GM12878 (cell line): ENCODE measurements at regions not wholly inside any gene's neighbourhood (a gene's known extent, or its start where the extent isn't known, plus 50 kb on each side); places are given as distances from the start of the nearest gene placed in this dataset.

Experiments
- ATAC-seq: fragments of 200-7000 bp; cut with Tn5 transposase; 3 replicates; pipeline ENCODE4 v1.9.1; 2020; ENCODE audit warnings: mild to moderate bottlenecking, moderate library complexity
- BruUV-seq: library from RNA; stranded (reverse); fragments of 400-500 nt; replicated peaks from 2 replicates; lab custom pipeline; 2021; lab: Mats Ljungman, UMichigan
- CTCF ChIA-PET: fragments of 300-600 bp; sonication (Branson Sonifier 250); formaldehyde crosslinking; extraction: SDS; loops from one replicate; lab custom pipeline; 2021; ENCODE audit warnings: inconsistent platforms; lab: Yijun Ruan, JAX
- POLR2A ChIA-PET: fragments of 350-600 bp; formaldehyde crosslinking; extraction: SDS; loops from one replicate; lab custom pipeline; 2021; ENCODE audit warnings: inconsistent platforms; lab: Charles Lee
- RAD21 ChIA-PET: fragments of 300-600 bp; sonication (Branson Sonifier 250); formaldehyde crosslinking; loops from one replicate; lab custom pipeline; 2023; ENCODE audit warnings: antibody characterized with exemption; ENCODE audit not compliant: unreplicated experiment; lab: Charles Lee
- SMC1A ChIA-PET: fragments of 300-600 bp; sonication (Branson Sonifier 250); formaldehyde crosslinking; loops from one replicate; lab custom pipeline; 2023; ENCODE audit not compliant: unreplicated experiment, uncharacterized antibody; lab: Charles Lee
- DNase-seq: peaks from one replicate; pipeline ENCODE4 v3.0.0-alpha.2; 2011; ENCODE audit warnings: low read depth, low spot score
- FAIRE-seq: peaks from 3 replicates; lab custom pipeline; 2011; peaks lifted over from hg19 to GRCh38; lab: Jason Lieb, UNC
- H2AFZ ChIP-seq: 2 replicates; pipeline ENCODE4 v1.6.0; 2011; ENCODE audit warnings: low read depth, low read length, control low read depth; ENCODE audit not compliant: control insufficient read depth
- H3K27ac ChIP-seq: 2 replicates; pipeline ENCODE4 v1.5.1; 2011; ENCODE audit warnings: control low read depth; ENCODE audit not compliant: control insufficient read depth, insufficient read depth
- H3K27me3 ChIP-seq, 2 experiments: replicated peaks in 1 of 2; 2 replicates each; pipeline versions ENCODE4 v1.6.0 to v1.6.1; 2011; ENCODE audit warnings: low read length in 1 of 2; ENCODE audit not compliant: control insufficient read depth in 2 of 2, insufficient read depth in 2 of 2
- H3K36me3 ChIP-seq, 2 experiments: 2 replicates each; pipeline ENCODE4 v1.5.1; 2011; ENCODE audit warnings: low read length in 1 of 2; ENCODE audit not compliant: control insufficient read depth in 2 of 2, insufficient read depth in 2 of 2
- H3K4me1 ChIP-seq: 2 replicates; pipeline ENCODE4 v1.6.1; 2011; ENCODE audit warnings: mild to moderate bottlenecking, low read length, moderate library complexity, mixed read lengths; ENCODE audit not compliant: control insufficient read depth, insufficient read depth
- H3K4me2 ChIP-seq: 2 replicates; pipeline ENCODE4 v1.6.0; 2011; ENCODE audit warnings: control low read depth; ENCODE audit not compliant: control insufficient read depth, insufficient read depth
- H3K4me3 ChIP-seq: fragments of 200-600 bp; sonication (generic); 2 replicates; pipeline ENCODE4 v1.5.1; 2016
- H3K79me2 ChIP-seq: 2 replicates; pipeline ENCODE4 v1.6.0; 2011; ENCODE audit warnings: low read length; ENCODE audit not compliant: control insufficient read depth, insufficient read depth
- H3K9ac ChIP-seq: 2 replicates; pipeline ENCODE4 v1.8.0; 2011; ENCODE audit warnings: low read length, control low read depth, mixed read lengths; ENCODE audit not compliant: control insufficient read depth, insufficient read depth
- H3K9me3 ChIP-seq: replicated peaks from 3 replicates; pipeline ENCODE4 v1.5.1; 2011; ENCODE audit warnings: mild to moderate bottlenecking, low read length; ENCODE audit not compliant: control insufficient read depth, insufficient read depth
- H4K20me1 ChIP-seq: 2 replicates; pipeline ENCODE4 v1.6.0; 2011; ENCODE audit not compliant: control insufficient read depth, insufficient read depth
- EZH2 ChIP-seq: IDR thresholded peaks from 2 replicates; pipeline ENCODE4 v1.6.1; 2012; ENCODE audit warnings: low read depth, mild to moderate bottlenecking, control low read depth, inconsistent platforms, low read length, borderline replicate concordance; ENCODE audit not compliant: control insufficient read depth
- HDAC2 ChIP-seq: fragments of 200-600 bp; sonication (generic); IDR thresholded peaks from 2 replicates; pipeline ENCODE4 v1.6.1; 2017
- SMC3 ChIP-seq: IDR thresholded peaks from 2 replicates; pipeline ENCODE4 v1.6.1; 2011; ENCODE audit warnings: low read length, improper control_type of control experiment, borderline replicate concordance
- STAT1 ChIP-seq: fragments of 450-650 bp; conservative IDR thresholded peaks from 2 replicates; pipeline ENCODE4 v1.6.1; 2014; ENCODE audit warnings: antibody characterized with exemption, mild to moderate bottlenecking
- YY1 ChIP-seq: IDR thresholded peaks from 2 replicates; pipeline ENCODE4 v1.6.1; 2011; ENCODE audit warnings: low read depth, mild to moderate bottlenecking, low read length
- ZNF24 ChIP-seq: fragments of 450-650 bp; IDR thresholded peaks from 2 replicates; pipeline ENCODE4 v1.6.1; 2017; ENCODE audit warnings: antibody characterized with exemption, mild to moderate bottlenecking
- WGBS: methylation state at CpG from one replicate; pipeline ENCODE4 v1.1.6; 2016; ENCODE audit warnings: low lambda C conversion rate; ENCODE audit not compliant: insufficient replicate concordance, insufficient coverage; ENCODE audit errors: missing lambda C conversion rate; 5-methylcytosine and 5-hydroxymethylcytosine counted together
- in situ Hi-C: fragments of 300-500 bp; cut with MboI; formaldehyde crosslinking; loops from 9 replicates; pipeline ENCODE4 v1.14.3; 2018; ENCODE audit warnings: mixed read lengths
- intact Hi-C: fragments of 100-400 bp; cut with micrococcal nuclease; formaldehyde crosslinking; loops from one replicate; pipeline ENCODE4 v1.14.2; 2022; ENCODE audit not compliant: unreplicated experiment
- TF ChIP-seq, protein P1 (sequence below): fragments of 450-650 bp; formaldehyde crosslinking; IDR thresholded peaks from 2 replicates; pipeline ENCODE4 v1.4.0; 2020; ENCODE audit warnings: mild to moderate bottlenecking, moderate library complexity

GRCh38 chr18:2442006-2442405 is 129.3 kb downstream of the METTL4 start (continued):
- TF ChIP-seq EZH2, result no peak
- TF ChIP-seq, all 136 proteins: peak for 0

- CTCF ChIA-PET, result interaction anchor here (0.9 to 1.4 kb wide), 5 partner anchors 24 to 105 kb away, joined by 3 read pairs; no protein-coding TSS in a partner anchor
- intact Hi-C loops, result no loop called here
- WGBS, result 14% methylated on average over 4 of the region's 4 CpGs
Measured at GRCh38 chr18:2442726-2443275, 128.5 kb downstream of the METTL4 start.

DNA sequence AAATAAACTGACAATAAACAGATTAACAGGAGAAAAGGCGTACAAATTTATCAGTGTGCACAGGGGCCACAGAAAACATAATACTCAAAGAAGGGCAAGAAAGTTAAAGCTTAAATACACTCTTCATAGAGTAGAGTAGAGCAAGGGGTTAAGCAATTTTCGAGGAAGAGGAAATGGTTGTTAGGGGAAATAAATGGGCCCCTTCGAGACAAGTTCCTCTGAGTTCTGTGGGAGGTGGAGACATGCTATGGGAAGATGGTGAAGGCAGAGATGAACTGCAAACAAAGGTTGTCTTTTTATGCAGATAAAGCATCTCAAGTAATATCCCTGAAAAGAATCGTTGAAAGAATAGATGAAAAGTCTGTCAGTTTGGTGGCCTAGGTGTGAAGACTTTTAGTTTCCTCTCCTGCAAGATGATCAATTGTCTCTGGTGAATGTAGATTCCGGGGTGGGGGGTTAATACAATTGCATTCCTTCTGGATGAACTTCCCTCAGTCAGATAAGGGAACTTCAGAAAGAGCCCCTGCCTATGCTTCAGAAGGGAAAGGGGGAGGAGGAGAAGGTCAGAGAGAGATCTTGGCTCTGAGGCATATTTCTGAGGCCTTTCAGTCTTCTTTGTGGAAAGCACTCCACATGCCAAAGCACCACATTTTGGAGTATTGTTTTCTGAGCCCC is 127.0 kb downstream of the METTL4 start:
- no peak for TF ChIP-seq HDAC2
- no peak for TF ChIP-seq STAT1
- no peak for TF ChIP-seq ZNF24
- TF ChIP-seq, protein P1, sequence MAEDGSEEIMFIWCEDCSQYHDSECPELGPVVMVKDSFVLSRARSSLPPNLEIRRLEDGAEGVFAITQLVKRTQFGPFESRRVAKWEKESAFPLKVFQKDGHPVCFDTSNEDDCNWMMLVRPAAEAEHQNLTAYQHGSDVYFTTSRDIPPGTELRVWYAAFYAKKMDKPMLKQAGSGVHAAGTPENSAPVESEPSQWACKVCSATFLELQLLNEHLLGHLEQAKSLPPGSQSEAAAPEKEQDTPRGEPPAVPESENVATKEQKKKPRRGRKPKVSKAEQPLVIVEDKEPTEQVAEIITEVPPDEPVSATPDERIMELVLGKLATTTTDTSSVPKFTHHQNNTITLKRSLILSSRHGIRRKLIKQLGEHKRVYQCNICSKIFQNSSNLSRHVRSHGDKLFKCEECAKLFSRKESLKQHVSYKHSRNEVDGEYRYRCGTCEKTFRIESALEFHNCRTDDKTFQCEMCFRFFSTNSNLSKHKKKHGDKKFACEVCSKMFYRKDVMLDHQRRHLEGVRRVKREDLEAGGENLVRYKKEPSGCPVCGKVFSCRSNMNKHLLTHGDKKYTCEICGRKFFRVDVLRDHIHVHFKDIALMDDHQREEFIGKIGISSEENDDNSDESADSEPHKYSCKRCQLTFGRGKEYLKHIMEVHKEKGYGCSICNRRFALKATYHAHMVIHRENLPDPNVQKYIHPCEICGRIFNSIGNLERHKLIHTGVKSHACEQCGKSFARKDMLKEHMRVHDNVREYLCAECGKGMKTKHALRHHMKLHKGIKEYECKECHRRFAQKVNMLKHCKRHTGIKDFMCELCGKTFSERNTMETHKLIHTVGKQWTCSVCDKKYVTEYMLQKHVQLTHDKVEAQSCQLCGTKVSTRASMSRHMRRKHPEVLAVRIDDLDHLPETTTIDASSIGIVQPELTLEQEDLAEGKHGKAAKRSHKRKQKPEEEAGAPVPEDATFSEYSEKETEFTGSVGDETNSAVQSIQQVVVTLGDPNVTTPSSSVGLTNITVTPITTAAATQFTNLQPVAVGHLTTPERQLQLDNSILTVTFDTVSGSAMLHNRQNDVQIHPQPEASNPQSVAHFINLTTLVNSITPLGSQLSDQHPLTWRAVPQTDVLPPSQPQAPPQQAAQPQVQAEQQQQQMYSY (CRISPR knock-in tag), result no peak
- TF ChIP-seq YY1, result no peak
- BruUV-seq, result no TSS peak
- H3K4me3 ChIP-seq, result no peak overlapping the region
- no peaks in the 10 kb centered on the region for H3K36me3 ChIP-seq
- no peaks in the 10 kb centered on the region for H3K27me3 ChIP-seq
- DNase-seq, result no peak
- no peaks in the 10 kb centered on the region for H4K20me1 ChIP-seq
- H3K4me1 ChIP-seq, result no peaks in the 10 kb centered on the region
- no peak overlapping the region for H3K27ac ChIP-seq
- no peak overlapping the region for H3K4me2 ChIP-seq
- H2AFZ ChIP-seq, result no peak overlapping the region
- H3K9ac ChIP-seq, result no peak overlapping the region
- no peaks in the 10 kb centered on the region for H3K79me2 ChIP-seq
- ChIA-PET RAD21 (no interaction called here), CTCF (no interaction called here), POLR2A (no interaction called here), SMC1A (no interaction called here)
- ATAC-seq, result no peak
- 11% methylated on average over 5 of the region's 5 CpGs for WGBS
- H3K9me3 ChIP-seq, result no peaks in the 10 kb centered on the region
- FAIRE-seq, result no peak
- intact Hi-C loops (no loop called here), in situ Hi-C loops (no loop called here)

More at GRCh38 chr18:2442726-2443275, 128.5 kb downstream of the METTL4 start:
- Histone ChIP-seq H3K4me1 (no peaks in the 10 kb centered on the region), H3K79me2 (no peaks in the 10 kb centered on the region), H3K27ac (no peak overlapping the region), H2AFZ (no peak overlapping the region), H3K4me2 (no peak overlapping the region), H3K27me3 (no peaks in the 10 kb centered on the region), H3K4me3 (no peak overlapping the region), H3K9ac (no peak overlapping the region), H3K9me3 (no peaks in the 10 kb centered on the region), H3K36me3 (no peaks in the 10 kb centered on the region), H4K20me1 (no peaks in the 10 kb centered on the region)
- ChIA-PET POLR2A (no interaction called here), RAD21 (no interaction called here), SMC1A (interaction anchor here (0.6 to 2.0 kb wide), 6 partner anchors 7 to 144 kb away, joined by 3 to 7 read pairs (median 3); no protein-coding TSS in a partner anchor)
- in situ Hi-C loops, result no loop called here
- ATAC-seq, result no peak
- BruUV-seq, result no TSS peak
- no peak for FAIRE-seq
- TF ChIP-seq SMC3, result no peak
- DNase-seq, result no peak
